Osteocyte (in vitro differentiated cells): ENCODE measurements at regions not wholly inside any gene's neighbourhood (a gene's known extent, or its start where the extent isn't known, plus 50 kb on each side); places are given as distances from the start of the nearest gene placed in this dataset.
A peak's percentile ranks its signal among the peaks of the same experiment; 100 is the strongest.

Experiments used
- DNase-seq: peaks from one replicate; pipeline ENCODE4 v3.0.0; 2021; ENCODE audit warnings: mixed read lengths; ENCODE audit not compliant: unreplicated experiment; ENCODE audit errors: extremely low spot score
- H3K27ac Mint-ChIP-seq: one replicate; pipeline ENCODE4 v1.8.0; 2021; ENCODE audit warnings: mild to moderate bottlenecking, mixed read lengths; ENCODE audit not compliant: unreplicated experiment
- H3K27me3 Mint-ChIP-seq: one replicate; pipeline ENCODE4 v1.8.0; 2021; ENCODE audit warnings: mixed read lengths; ENCODE audit not compliant: unreplicated experiment
- H3K36me3 Mint-ChIP-seq: one replicate; pipeline ENCODE4 v1.8.0; 2021; ENCODE audit warnings: mixed read lengths; ENCODE audit not compliant: unreplicated experiment
- H3K4me1 Mint-ChIP-seq: one replicate; pipeline ENCODE4 v1.8.0; 2021; ENCODE audit warnings: mixed read lengths; ENCODE audit not compliant: unreplicated experiment
- H3K4me3 Mint-ChIP-seq: one replicate; pipeline ENCODE4 v1.8.0; 2021; ENCODE audit warnings: mild to moderate bottlenecking, moderate library complexity, mixed read lengths; ENCODE audit not compliant: unreplicated experiment
- H3K9me3 Mint-ChIP-seq: one replicate; pipeline ENCODE4 v1.8.0; 2021; ENCODE audit warnings: mixed read lengths; ENCODE audit not compliant: unreplicated experiment
- TF ChIP-seq, protein P1 (sequence below): fragments of 200-600 bp; sonication (generic); IDR thresholded peaks from 2 replicates; pipeline ENCODE4 v1.5.0; 2021; ENCODE audit warnings: antibody characterized with exemption, mild to moderate bottlenecking, moderate library complexity

DNA sequence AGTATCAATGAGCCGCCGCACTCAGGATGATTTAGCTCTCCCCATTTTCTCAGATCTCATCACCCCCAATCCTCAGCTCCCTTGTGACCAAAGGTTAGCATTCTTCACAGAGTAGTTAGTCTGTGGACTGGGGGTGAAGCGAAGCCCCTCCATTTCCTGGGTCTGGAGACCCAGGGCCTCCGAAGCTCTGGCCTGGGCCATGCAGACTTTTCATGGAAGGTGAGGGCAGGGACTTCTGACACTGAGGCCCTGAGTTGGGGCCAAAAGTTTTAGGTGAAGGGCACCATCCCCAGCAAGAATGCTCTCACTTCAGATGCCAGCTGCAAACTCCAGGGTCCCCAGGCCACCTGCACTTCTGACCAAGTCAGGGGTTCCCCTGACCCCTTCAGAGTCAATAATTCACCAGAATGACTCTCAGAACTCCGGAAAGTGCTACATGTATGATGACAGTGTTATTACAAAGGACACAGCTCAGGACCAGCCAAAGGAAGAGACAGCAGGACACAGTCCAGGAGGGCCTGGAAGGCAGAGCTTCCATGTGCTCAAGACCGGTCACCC lies 65.7 kb upstream of the DUSP22 start:
- Mint-ChIP-seq H3K9me3 (no peaks in the 10 kb centered on the region), H3K4me3 (no peak overlapping the region), H3K27ac (no peak overlapping the region), H3K36me3 (no peaks in the 10 kb centered on the region), H3K4me1 (peaks cover 4% of the 10 kb centered on the region), H3K27me3 (peaks cover 8% of the 10 kb centered on the region)
- TF ChIP-seq, protein P1, sequence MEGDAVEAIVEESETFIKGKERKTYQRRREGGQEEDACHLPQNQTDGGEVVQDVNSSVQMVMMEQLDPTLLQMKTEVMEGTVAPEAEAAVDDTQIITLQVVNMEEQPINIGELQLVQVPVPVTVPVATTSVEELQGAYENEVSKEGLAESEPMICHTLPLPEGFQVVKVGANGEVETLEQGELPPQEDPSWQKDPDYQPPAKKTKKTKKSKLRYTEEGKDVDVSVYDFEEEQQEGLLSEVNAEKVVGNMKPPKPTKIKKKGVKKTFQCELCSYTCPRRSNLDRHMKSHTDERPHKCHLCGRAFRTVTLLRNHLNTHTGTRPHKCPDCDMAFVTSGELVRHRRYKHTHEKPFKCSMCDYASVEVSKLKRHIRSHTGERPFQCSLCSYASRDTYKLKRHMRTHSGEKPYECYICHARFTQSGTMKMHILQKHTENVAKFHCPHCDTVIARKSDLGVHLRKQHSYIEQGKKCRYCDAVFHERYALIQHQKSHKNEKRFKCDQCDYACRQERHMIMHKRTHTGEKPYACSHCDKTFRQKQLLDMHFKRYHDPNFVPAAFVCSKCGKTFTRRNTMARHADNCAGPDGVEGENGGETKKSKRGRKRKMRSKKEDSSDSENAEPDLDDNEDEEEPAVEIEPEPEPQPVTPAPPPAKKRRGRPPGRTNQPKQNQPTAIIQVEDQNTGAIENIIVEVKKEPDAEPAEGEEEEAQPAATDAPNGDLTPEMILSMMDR: no peak
- DNase-seq: no peak

GRCh38 chr6:227074-227782 lies 65.1 kb upstream of the DUSP22 start:
- Mint-ChIP-seq H3K36me3 (no peaks in the 10 kb centered on the region), H3K27me3 (peaks cover 8% of the 10 kb centered on the region), H3K4me3 (no peak overlapping the region), H3K27ac (no peak overlapping the region), H3K9me3 (no peaks in the 10 kb centered on the region), H3K4me1 (no peaks in the 10 kb centered on the region)
- DNase-seq: peak; percentile 66
- TF ChIP-seq, protein P1: no peak

DNA sequence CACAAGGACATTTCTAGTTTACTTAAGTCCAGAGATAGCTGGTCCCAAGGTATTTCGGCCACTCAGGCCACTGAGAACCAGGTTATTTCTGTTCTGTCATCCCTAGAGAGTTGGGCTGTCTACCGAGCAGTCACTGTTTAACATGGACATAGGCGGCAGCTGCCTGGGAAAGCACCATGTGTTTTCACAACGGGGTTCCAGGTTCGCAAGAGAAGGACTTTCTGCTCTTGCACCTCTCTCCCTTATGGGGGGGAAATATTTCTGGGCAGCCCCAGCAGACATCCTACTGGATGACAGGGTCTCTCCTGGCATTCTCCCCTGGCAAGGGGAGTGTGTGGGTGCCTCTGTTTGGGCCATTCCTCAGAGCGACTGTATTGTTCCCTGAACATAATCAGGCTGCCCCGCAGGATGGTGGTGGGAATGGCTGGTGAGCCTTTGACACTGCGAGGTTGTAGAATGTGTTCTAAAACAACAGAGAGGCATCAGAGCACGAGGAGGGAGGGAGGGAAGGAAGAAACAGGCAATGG lies 64.4 kb upstream of the DUSP22 start:
- Mint-ChIP-seq H3K27ac (no peak overlapping the region), H3K36me3 (no peaks in the 10 kb centered on the region), H3K4me3 (no peak overlapping the region), H3K4me1 (no peaks in the 10 kb centered on the region), H3K27me3 (peaks cover 8% of the 10 kb centered on the region), H3K9me3 (no peaks in the 10 kb centered on the region)
- no peak for DNase-seq
- TF ChIP-seq, protein P1: no peak

GRCh38 chr6:228881-229651 lies 63.2 kb upstream of the DUSP22 start:
- H3K4me1 Mint-ChIP-seq: no peaks in the 10 kb centered on the region
- no peaks in the 10 kb centered on the region for H3K9me3 Mint-ChIP-seq
- no peak for DNase-seq

More at GRCh38 chr6:228881-229651, 63.2 kb upstream of the DUSP22 start:
- Mint-ChIP-seq H3K27ac (no peak overlapping the region), H3K4me3 (no peak overlapping the region), H3K27me3 (peaks cover 8% of the 10 kb centered on the region), H3K36me3 (no peaks in the 10 kb centered on the region)
- TF ChIP-seq, protein P1: no peak
